HG02642 (cell line): ENCODE measurements at regions not wholly inside any gene's neighbourhood (a gene's known extent, or its start where the extent isn't known, plus 50 kb on each side); places are given as distances from the start of the nearest gene placed in this dataset.

Experiments
- ATAC-seq: cut with Tn5 transposase; IDR thresholded peaks from one replicate; pipeline ENCODE4 v1.9.1; 2021; ENCODE audit warnings: mild to moderate bottlenecking; ENCODE audit not compliant: unreplicated experiment, poor library complexity

DNA sequence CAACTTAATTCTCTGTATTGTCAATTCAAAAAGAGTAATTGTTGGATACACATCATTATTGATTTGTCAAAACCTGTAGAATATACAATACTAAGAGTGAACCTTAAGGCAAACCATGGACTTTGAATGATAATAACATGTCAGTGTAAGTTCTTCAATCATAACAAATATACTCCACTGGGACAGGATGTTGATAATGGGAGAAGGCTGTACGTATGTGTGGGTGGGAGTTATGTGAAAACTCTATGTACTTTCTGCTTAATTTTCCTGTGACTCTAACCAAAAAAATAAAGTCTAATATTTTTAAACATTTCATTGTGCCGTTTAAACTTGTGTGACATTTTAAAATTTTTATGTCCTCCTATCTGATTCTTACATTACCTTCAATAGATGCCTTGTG, 526.7 kb downstream of the SUCLA2 start:
- ATAC-seq: no peak

DNA sequence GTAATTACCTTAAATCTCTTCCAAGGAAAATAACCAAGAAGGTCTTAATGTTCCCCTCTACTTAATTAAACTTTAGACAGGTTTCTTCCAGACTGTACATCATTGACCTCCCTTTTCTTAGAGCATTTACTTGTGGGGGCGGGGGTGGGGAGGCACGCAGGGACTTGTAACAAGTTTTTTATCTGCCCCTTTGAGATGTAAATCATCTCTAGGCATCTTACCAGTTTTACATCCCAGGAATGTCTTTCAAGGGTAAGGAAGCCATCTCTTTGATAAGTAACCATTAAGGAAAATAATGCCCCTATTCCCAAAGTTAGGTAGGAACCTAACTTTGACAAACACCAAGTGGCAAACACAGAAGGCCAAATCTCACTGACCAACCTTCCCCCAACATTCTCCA, 528.6 kb downstream of the SUCLA2 start:
- ATAC-seq: no peak

DNA sequence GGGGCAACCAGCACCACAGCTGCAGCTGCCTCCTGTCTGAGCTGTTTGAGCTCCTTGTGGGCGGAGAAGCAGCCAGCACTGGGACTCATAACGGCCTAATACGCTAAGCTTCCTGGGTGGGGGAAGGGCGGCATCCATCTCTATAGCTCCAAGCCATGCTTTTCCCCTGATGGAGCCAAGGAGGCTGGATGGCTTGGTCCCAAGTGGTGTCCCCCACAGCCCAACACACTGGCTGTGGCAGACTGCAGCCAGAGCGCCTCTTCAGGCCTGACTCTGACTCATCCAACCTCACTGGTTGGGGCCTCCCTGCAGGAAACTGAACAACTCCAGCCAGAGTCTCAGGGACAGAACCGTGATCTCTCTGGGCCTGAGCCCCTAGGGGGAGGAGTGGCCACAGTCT, 537.3 kb downstream of the SUCLA2 start:
- no peak for ATAC-seq

DNA sequence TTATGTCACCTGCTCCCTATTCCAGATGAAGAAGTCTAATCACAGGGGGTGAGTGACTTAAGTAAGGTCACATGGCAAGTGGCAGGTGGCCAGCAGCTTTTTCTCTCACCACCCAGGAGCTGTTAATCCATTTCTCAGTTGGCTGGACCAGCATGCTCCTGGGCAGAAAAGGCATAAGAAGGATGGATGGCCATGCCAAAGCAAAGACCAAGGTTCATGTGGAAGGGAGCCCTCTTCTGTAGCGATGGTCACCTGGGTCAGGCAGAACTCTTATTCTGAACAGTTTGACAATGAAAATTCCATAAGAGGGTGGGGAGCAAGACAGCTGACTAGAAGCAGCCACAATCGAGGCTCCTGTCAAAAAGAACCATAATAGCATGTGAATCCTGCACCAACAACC, 538.1 kb downstream of the SUCLA2 start:
- ATAC-seq: no peak

DNA sequence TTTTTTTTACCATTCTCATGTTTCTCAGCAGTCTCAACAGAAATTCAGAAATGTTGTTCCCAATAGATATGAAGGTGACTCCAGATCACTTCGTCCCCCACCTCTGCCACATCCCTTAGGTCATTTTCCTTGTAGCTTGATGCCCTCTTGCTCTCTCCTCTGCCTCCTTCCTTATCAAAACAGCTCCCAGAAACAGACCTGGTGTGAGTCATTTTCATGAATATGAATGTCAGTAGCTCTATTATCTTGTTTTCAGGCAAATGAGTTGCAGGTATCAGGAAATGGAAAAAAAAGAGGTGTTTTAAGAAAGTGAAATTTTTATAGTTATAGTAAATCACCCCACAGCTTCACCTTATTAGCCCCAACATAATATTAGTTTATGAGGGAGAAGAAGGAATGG, 539.3 kb downstream of the SUCLA2 start:
- ATAC-seq: no peak

DNA sequence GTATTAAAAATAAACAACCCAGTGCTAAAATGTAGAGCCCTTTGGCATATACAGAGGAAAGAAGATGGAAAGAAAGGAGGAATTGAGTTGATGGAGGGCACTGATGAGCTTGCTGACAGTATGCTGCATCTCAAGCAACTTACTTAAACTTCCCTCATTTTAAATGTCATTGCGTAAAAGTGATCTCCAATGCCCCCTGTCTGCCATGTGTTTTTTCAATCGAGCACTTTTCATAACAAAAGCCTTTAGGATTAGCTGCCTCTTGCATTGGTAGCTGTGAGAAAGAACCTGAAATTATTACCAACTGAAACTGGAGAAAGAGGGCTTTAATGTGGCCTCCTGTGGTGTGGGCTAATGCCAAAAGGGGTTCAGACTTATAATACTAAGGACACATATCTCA, 541.6 kb downstream of the SUCLA2 start:
- ATAC-seq: no peak

DNA sequence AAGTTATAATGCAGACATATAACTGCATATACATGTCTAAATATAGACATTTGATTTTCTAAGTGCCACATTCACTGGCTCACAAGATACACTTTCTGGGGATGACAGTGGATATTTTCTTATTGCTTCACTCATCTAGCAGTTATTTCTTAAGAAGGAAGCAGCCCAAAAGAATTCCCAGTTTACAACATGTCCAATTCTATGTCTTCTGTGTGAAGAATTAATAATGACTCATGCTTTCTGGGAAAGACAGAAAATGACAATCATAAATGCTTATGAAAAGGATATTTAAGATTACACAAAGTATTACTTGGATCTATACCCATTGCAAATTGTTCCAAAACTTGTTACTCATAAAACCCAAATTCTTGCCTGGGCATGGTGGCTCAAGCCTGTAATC, 543.4 kb downstream of the SUCLA2 start:
- no peak for ATAC-seq

DNA sequence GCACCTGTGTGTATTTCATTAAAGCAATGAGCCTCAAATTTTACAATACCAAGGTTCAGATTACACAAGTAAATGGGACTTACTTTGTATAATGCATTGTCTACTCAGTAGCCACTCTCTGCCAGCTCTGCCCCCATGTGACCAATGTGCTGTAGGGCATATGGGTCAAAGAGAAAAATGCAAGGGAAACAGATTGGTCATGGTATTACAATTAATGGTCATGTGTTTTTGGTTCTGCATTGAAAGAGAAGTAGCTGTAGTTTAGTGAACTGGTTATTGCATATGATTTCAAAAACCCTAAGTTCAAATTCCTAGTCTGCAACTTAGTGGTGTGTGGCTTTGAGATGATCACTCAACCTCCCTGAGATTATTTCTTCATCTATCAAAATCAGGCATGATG, 545.4 kb downstream of the SUCLA2 start:
- no peak for ATAC-seq

DNA sequence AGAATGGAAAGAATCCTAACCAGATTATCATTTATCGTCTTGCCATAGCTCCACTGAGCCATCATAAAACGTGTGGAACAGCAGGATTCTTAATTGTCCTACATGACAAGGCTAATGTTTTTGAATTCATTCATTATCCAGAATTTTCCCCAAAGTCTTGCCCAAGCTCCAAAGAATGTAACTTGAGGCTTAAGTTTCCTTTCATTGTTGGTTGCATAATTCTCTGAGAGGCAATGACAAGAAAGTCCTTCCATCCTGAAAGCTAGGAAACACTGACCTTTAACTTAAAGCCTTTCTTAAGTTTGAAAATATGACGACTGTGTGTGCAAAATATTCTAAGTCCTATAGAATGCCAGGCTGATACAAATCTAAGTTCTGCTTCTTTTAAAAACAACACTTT, 546.1 kb downstream of the SUCLA2 start:
- no peak for ATAC-seq

DNA sequence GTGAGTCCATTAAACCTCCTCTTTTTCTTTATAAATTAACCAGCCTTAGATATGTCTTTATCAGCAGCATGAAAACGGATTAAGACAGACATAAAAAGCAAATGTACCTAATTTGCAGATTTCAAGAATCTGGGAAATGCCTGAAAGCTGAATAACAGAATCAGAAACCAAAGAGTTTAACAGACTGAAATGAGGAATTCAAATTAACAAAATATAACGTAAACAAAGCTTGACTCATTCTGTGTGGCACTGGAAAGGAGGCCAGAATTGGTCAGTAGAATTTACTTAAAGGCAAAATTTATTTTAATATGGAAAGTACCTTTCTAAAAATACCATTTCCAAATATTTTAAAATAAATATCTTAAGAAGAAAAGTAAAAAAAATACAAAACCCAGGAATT, 540.6 kb upstream of the HTR2A start:
- no peak for ATAC-seq

DNA sequence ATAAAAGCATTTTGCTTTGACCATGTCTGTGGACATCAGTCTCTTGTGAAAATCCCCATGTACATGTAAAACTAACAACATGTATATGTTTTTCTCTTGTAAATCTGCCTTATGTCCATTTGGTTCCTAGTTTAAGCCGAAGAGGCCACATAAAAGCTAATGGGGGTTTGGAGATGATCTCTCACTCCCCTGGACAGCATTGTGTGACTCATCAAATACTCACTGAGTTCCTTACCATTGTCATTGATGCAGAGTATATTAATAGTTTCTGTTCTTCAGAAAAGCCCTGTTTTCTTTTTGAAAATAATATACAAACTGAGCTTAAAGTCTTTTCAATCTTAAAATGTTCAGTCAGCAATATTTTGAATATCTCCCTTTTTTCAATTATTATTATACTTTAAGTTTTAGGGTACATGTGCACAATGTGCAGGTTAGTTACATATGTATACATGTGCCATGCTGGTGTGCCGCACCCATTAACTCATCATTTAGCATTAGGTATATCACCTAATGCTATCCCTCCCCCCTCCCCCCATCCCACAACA, 536.7 kb upstream of the HTR2A start:
- ATAC-seq: no peak

DNA sequence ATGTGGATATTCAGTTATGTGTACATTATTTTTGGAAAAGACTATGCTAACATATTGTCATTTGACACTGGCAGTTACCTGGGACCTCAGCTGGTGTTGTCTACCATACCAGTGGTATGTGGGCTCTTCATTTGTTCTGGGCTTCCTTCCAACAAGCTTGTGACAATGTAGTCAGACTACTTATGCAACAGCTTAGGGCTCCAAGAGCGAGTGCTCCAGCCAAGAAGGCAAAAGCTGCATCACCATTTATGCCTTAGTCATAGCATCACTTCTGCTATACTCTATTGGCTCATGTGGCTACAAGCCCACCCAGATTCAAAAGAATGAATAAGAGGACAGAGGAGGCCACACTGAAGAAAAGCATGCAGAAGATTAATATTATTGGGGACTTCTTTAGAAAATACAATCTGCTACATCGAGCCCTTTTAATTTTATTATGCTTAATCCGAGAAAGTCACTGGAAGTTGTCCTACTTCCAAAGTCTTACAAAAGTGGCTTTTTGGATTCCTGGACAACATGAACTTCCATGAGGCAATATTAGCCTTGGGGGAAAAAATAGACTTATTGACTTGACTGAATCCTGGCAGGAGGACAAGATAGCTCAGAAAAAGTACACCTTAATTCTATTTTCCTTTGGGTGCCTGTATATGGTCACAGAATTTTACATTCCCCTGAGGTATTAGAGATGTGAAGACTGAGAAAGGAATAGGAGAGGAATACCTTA, 529.4 kb upstream of the HTR2A start:
- ATAC-seq: no peak

DNA sequence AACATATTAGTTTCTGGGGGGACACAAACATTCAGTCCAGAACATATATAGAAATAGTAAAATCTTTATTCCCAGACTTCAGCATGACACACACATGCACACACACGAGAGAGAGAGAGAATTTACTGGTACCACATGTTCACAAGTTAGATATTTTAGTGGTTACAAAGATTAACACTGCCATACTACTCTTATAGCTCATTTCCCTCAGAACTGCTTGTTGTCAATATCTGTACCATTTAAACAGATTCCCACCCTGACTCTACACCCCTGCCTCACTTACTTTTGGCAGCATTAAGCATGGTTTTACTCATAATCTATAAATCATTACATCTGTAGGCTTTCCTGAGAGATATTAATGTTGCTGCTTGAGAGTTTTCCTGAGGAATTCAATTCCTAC, 524.7 kb upstream of the HTR2A start:
- no peak for ATAC-seq

DNA sequence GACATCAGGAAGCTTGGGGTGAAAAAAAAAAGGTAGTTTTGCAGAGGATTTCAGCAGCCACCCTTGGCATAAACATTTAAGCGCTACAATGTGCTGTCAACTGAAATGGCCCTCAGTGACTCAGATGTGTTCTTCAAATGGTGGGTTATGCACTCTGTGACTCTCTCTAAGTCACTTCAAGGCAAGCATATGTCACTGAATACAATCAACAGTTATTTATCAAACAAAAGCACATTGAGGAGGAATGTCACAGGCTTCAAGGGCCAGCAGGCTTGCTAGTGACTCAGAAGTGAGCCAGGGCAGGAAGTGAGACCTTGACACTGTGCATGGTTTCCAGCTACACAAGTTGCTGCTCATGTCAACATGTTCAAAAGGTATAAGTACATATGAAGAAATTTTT, 523.7 kb upstream of the HTR2A start:
- no peak for ATAC-seq

DNA sequence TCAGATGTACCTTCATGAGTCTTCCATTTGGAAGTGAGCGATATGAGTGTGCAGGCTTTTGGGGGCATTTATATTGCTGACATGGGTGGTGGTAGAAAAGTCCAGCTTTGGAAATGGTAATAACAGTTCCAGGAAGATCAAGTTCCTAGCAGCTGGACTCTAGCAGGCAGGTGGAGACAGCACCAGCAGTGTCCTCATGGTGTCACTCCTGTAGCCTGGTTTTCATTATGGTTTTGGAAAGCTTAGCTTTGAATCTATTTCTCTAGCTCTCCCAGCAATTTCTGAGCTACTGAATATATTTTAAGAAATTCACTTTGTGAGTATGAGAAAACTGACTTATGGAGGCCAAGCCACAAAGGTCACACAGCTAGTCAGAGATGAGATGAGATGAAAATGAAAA, 523.2 kb upstream of the HTR2A start:
- ATAC-seq: no peak

DNA sequence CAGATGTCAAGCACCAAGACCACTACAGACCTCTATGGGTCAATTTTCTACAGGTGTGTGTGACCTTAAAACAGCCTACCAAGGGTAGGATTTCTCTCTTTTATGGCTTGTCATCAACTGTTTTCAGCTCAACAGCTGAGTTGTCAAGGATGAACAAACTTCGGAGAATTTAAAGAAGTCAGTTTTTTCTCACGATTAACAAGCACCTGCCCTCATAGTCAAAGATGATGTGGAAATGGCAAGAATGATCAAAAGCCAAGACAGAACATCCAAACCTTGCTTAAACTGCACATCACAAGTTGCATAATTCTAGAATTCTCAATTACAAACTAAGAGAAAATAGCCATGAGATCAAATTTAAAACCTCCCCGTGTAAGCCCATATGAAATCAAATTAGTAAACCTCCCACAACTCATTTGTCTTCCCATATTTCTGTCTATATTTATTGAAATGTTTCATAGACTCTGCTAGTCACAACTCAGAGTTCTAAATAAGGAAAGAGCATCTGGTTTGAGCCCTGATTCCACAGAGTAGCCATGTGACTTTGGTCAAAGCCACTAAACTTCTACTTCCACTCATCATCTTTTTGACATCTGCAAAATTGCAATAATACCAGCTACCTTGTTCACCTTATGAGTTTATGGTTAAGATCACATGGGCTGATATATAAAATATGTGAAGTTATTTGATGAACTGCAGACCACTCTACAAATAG, 521.5 kb upstream of the HTR2A start:
- ATAC-seq: no peak

DNA sequence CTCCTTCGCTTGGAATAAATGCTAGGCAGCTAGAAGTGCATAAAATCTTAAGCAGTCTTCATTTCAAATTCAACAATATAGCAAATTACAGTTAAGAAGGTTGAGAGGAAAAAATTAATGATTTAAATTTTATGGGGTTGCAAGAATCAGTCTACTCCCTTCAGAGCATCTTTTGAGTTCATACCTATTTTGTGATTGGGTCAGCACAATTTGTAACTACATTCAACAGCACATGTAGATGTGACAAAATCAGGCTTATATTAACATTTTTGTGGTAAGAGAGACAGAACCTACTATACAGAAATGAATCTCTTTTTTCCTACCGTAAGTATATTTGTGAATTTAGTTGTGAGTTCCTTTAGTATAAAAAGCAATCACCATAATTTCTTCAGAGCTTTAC, 520.6 kb upstream of the HTR2A start:
- ATAC-seq: no peak

DNA sequence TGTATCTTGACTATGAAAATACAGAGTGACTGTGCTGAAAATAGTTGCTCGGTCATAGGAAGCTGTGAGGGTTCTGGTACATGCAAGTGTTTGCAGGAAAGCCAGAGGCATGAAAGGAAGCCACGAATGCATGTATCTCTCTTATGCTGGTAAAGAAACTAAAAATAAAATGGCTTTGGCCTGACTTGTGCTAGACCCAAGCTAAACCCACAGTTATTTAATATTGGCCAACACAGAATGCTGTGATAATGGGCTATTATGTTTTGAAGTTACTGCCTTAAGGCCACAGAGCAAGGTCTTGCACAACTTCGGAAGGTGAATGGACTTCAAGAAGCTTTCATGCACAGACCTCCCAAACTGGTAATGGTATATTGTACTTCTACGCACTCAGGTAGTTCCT, 518.2 kb upstream of the HTR2A start:
- no peak for ATAC-seq

DNA sequence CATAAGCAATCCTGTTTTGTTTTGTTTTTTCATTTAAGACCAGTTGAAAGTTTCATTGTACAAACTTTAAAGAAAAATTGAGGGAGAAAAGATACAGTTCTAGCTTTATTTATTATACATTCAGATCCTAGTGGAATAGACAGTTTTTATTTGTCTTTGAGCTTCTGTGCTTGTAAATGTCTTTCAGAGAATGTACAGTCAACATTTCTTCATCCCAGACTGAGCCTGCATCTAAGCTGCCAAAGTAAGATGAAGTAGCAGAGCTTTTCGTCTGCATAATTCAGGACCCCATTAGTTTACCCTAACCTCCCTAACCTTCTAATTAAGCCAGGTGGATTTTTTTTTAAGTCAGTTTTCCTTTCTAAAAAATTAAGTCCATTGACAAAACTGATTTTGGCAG, 516.7 kb upstream of the HTR2A start:
- no peak for ATAC-seq

DNA sequence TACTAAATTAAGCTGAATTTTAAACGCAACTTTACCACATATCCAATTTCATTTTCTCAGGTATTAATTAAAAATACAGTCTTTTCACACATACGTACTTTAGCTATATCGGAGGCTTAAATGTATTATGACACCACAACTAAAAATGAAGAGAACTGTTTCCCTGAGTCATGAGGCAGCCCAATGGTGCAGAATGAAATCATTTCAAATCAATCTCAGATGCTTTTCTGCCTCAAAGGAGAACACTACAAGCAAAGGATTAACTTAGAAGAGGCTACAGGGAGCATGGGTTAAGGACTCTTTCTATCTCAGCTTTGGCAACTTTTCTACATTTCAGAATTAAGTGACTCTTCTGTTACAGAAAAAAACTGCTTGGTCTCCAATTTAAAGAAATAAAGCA, 516.3 kb upstream of the HTR2A start:
- ATAC-seq: no peak

DNA sequence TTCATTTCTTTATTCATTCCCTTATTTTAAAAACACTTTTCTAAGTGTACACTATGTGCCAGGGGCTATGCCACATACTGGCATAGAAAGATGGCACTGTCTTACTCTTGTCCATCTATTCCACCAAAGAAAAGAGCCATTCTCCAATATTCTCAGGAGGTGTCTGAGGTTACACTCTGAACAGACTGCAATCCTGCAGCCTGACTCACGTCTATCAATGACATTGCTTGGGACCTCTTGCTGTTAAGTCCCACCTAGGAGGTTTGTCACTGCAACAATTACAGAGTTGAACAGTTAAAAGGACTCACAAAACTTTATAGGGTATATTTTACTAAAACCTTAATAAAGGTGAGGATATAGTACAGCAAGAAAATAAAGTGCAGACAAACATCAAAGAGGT, 512.9 kb upstream of the HTR2A start:
- ATAC-seq: no peak
